ENCODE measurements at regions not wholly inside any gene's neighbourhood (a gene's known extent, or its start where the extent isn't known, plus 50 kb on each side); places are given as distances from the start of the nearest gene placed in this dataset.

DNA sequence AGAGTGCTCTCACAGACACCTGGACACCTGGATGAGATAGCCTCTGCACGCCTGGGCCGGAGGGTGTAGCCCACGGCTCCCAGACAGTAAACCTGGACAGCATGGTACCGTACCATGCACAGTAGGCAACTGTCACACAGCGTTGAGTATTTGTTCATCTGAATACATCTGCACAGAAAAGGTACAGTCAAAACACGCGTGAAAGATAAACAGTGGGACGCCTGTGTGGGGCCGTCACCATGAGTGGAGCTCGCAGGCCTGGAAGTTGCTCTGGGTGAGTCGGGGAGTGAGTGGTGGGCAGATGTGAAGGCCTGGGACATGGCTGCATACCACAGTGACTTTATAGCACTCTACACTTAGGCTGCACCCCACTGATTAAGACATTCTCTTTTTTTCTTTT is 280.0 kb upstream of the SHH start:
- no peak for TF ChIP-seq TAF1 (IDR thresholded peaks at IDR 0.05; ENCODE audit: borderline replicate concordance, low read depth, low read length)
- no peak for TF ChIP-seq POLR2AphosphoS5 (IDR thresholded peaks at IDR 0.05; ENCODE audit: low read depth, low read length)
- no peak for TF ChIP-seq POLR2A (IDR thresholded peaks at IDR 0.05; ENCODE audit: low read depth, low read length)
- DNase-seq (ENCODE audit: insufficient read length) (no peak), FAIRE-seq (no peak)

DNA sequence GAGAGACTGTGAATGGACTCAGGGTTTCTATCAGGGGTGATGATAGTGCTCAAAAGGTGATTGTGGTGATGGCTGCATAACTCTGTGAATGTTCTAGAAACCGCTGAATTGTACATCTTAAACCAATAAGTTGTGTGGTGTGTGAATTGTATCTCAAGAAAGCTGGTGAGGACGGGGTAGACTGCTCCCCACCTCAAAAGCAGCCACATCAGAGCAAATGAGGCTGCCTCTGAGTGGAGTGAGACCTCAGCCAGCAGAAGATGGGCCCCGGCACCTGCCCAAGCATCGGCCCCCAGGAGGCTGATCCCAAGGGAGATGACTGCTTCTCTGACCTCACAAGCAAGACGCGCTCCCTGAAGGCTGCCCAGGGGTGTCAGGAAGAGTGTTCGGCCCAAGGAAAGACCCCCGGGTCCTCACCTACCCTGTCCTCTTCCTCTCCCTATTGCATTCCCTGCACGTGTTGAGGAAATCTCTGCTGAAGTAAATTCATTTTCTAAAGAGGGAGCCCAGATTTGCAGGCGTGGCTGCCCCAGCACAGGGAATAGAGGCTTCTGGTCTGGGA is 279.3 kb upstream of the SHH start:
- TF ChIP-seq TAF1 (IDR thresholded peaks at IDR 0.05; ENCODE audit: borderline replicate concordance, low read depth, low read length) (no peak), POLR2A (IDR thresholded peaks at IDR 0.05; ENCODE audit: low read depth, low read length) (no peak), POLR2AphosphoS5 (IDR thresholded peaks at IDR 0.05; ENCODE audit: low read depth, low read length) (no peak)
- no peak for FAIRE-seq

DNA sequence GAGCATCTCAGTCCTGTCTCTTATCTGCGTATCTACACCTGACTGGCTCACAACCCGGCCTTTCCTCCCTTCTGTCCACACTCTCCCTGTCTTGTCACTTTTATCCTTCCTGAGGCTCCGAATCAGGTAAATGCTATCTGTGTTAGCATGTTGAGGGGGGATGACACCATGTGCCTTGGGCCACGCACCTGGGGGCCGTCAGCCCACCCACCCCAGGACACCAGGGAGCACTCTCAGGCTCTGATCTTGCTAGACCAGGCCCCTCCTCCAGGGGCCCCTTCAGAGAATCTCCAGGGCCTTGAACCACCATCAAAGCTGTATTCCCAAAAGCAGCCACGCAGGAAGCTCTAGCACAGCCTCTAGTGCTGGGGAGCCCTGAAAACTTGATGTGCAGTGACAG is 278.7 kb upstream of the SHH start:
- FAIRE-seq (no peak), DNase-seq (ENCODE audit: insufficient read length) (no peak)
- TF ChIP-seq POLR2A (IDR thresholded peaks at IDR 0.05; ENCODE audit: low read depth, low read length) (no peak), TAF1 (IDR thresholded peaks at IDR 0.05; ENCODE audit: borderline replicate concordance, low read depth, low read length) (no peak), POLR2AphosphoS5 (IDR thresholded peaks at IDR 0.05; ENCODE audit: low read depth, low read length) (no peak)

More for the DNA sequence above, 279.3 kb upstream of the SHH start:
- no peak for DNase-seq (ENCODE audit: insufficient read length)

DNA sequence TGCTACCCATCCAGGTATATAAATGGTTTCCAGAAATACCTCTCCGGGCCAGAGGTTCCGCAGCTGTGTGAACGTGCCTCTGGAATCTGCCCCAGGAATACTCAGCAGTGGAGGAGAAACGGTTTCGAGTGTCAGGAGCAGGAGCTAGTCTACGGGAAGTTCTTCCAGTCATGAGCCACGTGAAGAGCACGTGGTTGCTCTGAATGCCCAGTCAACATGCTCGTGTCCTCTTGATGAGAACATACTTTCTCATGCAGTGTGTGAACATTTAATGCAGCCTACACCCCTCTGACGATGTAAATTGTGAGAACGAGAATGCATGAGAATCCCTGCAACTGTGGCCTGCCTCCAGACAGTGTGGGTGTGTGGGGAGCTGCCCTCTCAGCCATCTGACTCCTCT is 277.0 kb upstream of the SHH start:
- no peak for FAIRE-seq
- TF ChIP-seq POLR2AphosphoS5 (IDR thresholded peaks at IDR 0.05; ENCODE audit: low read depth, low read length) (no peak), TAF1 (IDR thresholded peaks at IDR 0.05; ENCODE audit: borderline replicate concordance, low read depth, low read length) (no peak), POLR2A (IDR thresholded peaks at IDR 0.05; ENCODE audit: low read depth, low read length) (no peak)
- no peak for DNase-seq (ENCODE audit: insufficient read length)

DNA sequence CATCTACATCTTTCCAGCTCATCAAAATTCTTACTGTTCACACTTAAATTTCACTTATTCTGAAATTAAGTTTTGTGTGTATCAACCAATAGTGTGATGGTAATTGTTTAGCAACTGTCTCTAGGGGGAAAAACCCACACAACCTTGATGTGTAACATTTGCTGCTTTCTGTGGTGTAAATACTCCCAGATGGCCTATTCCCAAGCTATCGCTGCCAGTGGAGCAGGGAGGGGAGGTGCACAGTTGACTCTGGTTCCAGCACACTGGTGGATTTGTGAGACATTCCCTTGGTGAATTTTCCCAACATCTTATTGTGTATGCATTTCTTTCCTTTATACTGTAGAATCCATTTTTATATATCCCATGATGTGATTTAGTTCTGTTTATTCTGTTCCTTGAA is 275.9 kb upstream of the SHH start:
- DNase-seq (ENCODE audit: insufficient read length) = no peak
- FAIRE-seq = no peak
- TF ChIP-seq TAF1 (IDR thresholded peaks at IDR 0.05; ENCODE audit: borderline replicate concordance, low read depth, low read length) (no peak), POLR2A (IDR thresholded peaks at IDR 0.05; ENCODE audit: low read depth, low read length) (no peak), POLR2AphosphoS5 (IDR thresholded peaks at IDR 0.05; ENCODE audit: low read depth, low read length) (no peak)

DNA sequence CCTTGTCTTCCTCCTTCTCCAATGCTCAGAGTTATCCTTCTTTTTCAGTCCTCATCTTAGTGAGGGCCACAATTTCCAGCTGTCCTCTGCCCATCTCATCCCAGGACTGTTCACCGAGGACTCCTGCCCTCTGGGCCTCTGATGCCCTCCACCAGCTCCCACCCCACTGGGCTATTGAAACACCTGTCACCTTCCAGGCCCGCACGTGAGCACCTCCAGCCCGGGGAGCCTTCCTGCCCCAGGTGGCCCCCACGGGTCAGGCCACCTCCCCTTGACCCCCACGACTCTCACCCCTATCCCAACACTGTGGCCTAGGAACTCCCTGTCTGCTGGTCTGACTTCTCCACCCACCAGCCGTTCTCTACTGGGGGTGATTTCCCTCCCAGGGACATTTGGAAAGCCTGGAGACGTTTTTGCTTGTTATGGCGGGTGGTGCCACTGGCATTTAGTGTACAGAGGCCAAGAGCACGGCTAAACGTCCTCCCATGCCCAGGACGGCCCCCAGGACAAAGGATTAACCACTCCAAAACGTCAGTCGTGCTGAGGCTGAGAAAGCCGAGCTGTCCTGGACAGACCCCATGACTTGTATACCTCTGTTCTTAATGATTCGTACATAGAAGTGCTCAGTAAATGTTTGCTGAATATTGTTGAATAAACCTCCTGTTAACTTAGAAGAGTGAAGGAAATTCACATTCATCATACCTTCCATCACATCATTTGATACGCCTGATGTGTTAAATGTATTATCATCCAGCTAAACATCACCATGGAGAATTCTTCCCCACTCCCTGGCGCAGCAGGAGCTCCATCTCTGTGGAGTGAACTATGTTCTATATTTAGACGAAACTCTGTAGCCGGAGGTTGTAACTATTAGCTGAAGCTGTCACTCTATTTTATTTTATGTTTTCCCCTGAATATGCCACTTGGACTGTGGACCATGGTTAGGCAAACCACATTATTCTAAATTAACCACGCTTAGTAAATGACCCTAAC is 270.1 kb upstream of the SHH start:
- no peak for FAIRE-seq

DNA sequence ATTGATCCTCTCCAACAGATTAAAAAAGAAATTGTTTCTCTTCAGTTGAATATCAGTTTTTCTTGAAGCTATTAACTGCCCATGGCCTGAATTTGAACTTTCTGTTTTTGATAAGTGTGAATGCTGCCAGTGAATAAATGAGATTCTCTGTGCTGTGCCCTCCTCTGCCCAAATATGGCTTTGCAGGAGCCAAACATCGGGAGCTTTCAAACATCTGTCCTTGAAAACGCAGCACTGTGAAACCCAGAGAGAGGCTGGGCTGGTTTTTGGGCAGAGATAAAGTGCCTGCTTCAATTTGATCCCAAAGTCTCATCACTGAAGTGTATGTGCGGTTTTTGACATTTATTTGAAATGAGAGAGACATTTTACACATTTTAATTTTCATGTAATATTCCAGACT is 268.3 kb upstream of the SHH start:
- TF ChIP-seq POLR2A (IDR thresholded peaks at IDR 0.05; ENCODE audit: low read depth, low read length) (no peak), POLR2AphosphoS5 (IDR thresholded peaks at IDR 0.05; ENCODE audit: low read depth, low read length) (no peak), TAF1 (IDR thresholded peaks at IDR 0.05; ENCODE audit: borderline replicate concordance, low read depth, low read length) (no peak)
- FAIRE-seq (no peak), DNase-seq (ENCODE audit: insufficient read length) (no peak)

More for the DNA sequence above, 270.1 kb upstream of the SHH start:
- TF ChIP-seq TAF1 (IDR thresholded peaks at IDR 0.05; ENCODE audit: borderline replicate concordance, low read depth, low read length) (no peak), POLR2A (IDR thresholded peaks at IDR 0.05; ENCODE audit: low read depth, low read length) (no peak), POLR2AphosphoS5 (IDR thresholded peaks at IDR 0.05; ENCODE audit: low read depth, low read length) (no peak)
- DNase-seq (ENCODE audit: insufficient read length) = no peak

DNA sequence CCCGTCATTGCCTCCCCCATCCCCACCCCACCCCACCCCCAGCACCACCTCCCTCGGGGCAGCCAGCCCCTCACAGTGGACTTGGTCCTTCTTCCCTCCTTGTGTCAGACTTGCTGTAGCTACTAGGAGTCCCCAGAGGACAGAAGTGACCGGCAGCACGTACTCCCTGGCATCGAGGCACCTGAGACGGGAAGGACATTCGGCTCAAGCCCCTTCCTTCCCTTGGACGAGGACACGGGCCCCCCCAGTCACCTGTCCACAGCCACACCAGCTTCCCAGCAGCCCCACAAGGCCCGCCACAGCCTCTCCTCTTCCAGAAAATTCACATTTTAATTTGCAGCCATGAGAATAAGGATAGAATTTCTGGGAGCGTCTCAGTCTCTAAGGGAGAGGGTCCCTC is 267.8 kb upstream of the SHH start:
- TF ChIP-seq POLR2A (IDR thresholded peaks at IDR 0.05; ENCODE audit: low read depth, low read length) = no peak
- TF ChIP-seq POLR2AphosphoS5 (IDR thresholded peaks at IDR 0.05; ENCODE audit: low read depth, low read length) = no peak
- TF ChIP-seq TAF1 (IDR thresholded peaks at IDR 0.05; ENCODE audit: borderline replicate concordance, low read depth, low read length) = no peak
- no peak for FAIRE-seq
- no peak for DNase-seq (ENCODE audit: insufficient read length)

DNA sequence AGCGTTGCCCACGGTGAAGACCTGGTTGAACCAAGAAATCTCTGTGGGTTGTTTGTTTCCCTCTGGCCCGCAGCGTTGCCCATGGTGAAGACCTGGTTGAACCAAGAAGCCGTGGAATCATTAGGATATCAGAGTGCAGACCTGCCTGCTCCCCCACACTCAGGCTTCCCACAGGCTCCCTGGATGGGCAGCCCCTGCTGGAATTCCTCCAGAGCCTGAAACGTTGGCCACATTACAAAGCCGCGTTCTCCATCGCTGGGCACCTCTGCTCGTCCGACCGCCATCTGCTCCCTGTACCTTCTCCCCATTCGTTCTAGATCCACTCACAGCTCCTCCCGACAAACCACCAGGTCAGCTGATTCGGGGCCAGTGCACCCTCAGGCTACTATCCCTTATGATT is 266.9 kb upstream of the SHH start:
- FAIRE-seq = no peak
- TF ChIP-seq POLR2A (IDR thresholded peaks at IDR 0.05; ENCODE audit: low read depth, low read length) (no peak), TAF1 (IDR thresholded peaks at IDR 0.05; ENCODE audit: borderline replicate concordance, low read depth, low read length) (no peak), POLR2AphosphoS5 (IDR thresholded peaks at IDR 0.05; ENCODE audit: low read depth, low read length) (no peak)

DNA sequence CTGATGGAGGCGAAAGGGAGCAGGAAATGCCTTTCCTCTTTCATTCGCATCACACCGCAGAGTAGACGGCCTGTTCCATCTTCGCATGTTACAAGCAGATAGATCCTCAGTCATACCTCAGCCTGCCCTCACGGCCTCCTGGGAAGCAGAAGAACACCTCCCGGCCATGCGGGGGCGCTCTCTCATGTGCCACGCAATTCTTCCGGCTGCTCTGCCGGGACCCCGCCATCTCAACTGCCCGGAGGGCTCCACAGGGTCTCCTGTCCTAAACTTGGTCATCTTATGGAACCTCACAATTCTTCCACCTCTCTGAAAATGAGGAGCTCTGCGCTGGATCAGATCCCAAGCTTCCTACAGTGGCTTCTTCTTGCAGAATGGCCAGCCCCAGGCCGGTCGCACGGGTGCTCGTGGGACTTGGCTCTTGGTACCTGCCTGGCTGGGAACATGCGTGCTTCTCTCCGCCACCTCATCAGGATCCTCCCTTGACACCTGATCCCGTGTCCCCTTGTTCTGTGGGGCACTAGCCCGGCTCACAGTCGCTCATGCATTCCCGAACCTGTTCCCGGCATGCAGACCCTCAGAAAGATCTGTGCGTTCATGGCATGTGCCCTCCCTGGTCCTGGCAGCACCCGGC is 262.8 kb upstream of the SHH start:
- TF ChIP-seq TAF1 (IDR thresholded peaks at IDR 0.05; ENCODE audit: borderline replicate concordance, low read depth, low read length) = no peak
- TF ChIP-seq POLR2AphosphoS5 (IDR thresholded peaks at IDR 0.05; ENCODE audit: low read depth, low read length) = no peak
- TF ChIP-seq POLR2A (IDR thresholded peaks at IDR 0.05; ENCODE audit: low read depth, low read length) = no peak
- FAIRE-seq = no peak
- DNase-seq (ENCODE audit: insufficient read length) = no peak

More for the DNA sequence above, 266.9 kb upstream of the SHH start:
- DNase-seq (ENCODE audit: insufficient read length) = no peak

DNA sequence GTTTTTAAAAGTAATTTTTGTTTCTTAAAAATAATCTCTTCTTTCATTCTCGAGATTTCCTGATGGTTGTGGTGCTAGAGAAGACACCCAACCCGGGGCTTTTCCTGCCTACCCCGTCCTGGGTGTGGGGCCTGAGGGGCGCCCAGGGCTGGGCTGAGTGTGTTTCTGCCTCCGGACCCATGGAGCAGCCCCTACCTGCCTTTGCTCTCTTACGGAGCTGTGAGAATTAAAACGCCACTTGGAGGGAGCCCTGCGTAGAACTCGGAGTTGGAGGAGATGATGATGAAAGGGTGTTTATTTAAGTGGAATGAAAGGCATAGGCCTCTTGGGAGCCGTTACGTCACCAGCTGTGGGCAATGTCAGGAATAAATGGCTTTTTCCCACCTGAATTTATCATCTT is 261.8 kb upstream of the SHH start:
- FAIRE-seq (no peak), DNase-seq (ENCODE audit: insufficient read length) (no peak)
- TF ChIP-seq TAF1 (IDR thresholded peaks at IDR 0.05; ENCODE audit: borderline replicate concordance, low read depth, low read length) = no peak
- TF ChIP-seq POLR2A (IDR thresholded peaks at IDR 0.05; ENCODE audit: low read depth, low read length) = no peak
- TF ChIP-seq POLR2AphosphoS5 (IDR thresholded peaks at IDR 0.05; ENCODE audit: low read depth, low read length) = no peak

Measured in GM12892 (cell line).